GM18873 (cell line): ENCODE measurements at regions not wholly inside any gene's neighbourhood (a gene's known extent, or its start where the extent isn't known, plus 50 kb on each side); places are given as distances from the start of the nearest gene placed in this dataset.

Source experiments
- ATAC-seq: cut with Tn5 transposase; IDR thresholded peaks from one replicate; pipeline ENCODE4 v1.9.1; 2021; ENCODE audit warnings: mild to moderate bottlenecking, moderate library complexity, moderate number of reproducible peaks; ENCODE audit not compliant: unreplicated experiment, low FRiP score

- ATAC-seq = no peak
Observed at GRCh38 chr12:34340534-34341361, 318.5 kb downstream of the ALG10 start.

- ATAC-seq = no peak
Observed at GRCh38 chr12:34341362-34341733, 319.1 kb downstream of the ALG10 start.

- ATAC-seq = no peak
Observed at GRCh38 chr12:34342048-34342447, 319.8 kb downstream of the ALG10 start.

GRCh38 chr12:34343345-34343744, 321.0 kb downstream of the ALG10 start:
- no peak for ATAC-seq

- no peak for ATAC-seq
Observed at GRCh38 chr12:34343766-34344165, 321.5 kb downstream of the ALG10 start.

- ATAC-seq = no peak
Observed at GRCh38 chr12:34344851-34345522, 322.7 kb downstream of the ALG10 start.

- ATAC-seq = no peak
Observed at GRCh38 chr12:34345801-34346200, 323.5 kb downstream of the ALG10 start.

- ATAC-seq = no peak
Observed at GRCh38 chr12:34346372-34347034, 324.2 kb downstream of the ALG10 start.

- ATAC-seq = no peak
Observed at GRCh38 chr12:34347367-34347766, 325.1 kb downstream of the ALG10 start.

GRCh38 chr12:34348064-34348463, 325.8 kb downstream of the ALG10 start:
- no peak for ATAC-seq

GRCh38 chr12:34348836-34349672, 326.8 kb downstream of the ALG10 start:
- ATAC-seq = no peak

GRCh38 chr12:34349673-34349961, 327.3 kb downstream of the ALG10 start:
- no peak for ATAC-seq

- no peak for ATAC-seq
Observed at GRCh38 chr12:34350092-34351041, 328.1 kb downstream of the ALG10 start.

- ATAC-seq = no peak
Observed at GRCh38 chr12:34352098-34352497, 329.8 kb downstream of the ALG10 start.

GRCh38 chr12:34354239-34355200, 332.2 kb downstream of the ALG10 start:
- no peak for ATAC-seq

- ATAC-seq = no peak
Observed at GRCh38 chr12:34356233-34356987, 334.1 kb downstream of the ALG10 start.

GRCh38 chr12:34357791-34358190, 335.5 kb downstream of the ALG10 start:
- ATAC-seq = no peak

GRCh38 chr12:34358198-34358597, 335.9 kb downstream of the ALG10 start:
- no peak for ATAC-seq
